ENCODE measurements at regions not wholly inside any gene's neighbourhood (a gene's known extent, or its start where the extent isn't known, plus 50 kb on each side); places are given as distances from the start of the nearest gene placed in this dataset.

GRCh38 chr9:18256568-18256967 lies 217.4 kb upstream of the ADAMTSL1 start:
- Histone ChIP-seq H3K9me3 (ENCODE audit: control insufficient read depth in 1 of 2, low read length in 2 of 2) (no peaks in the 10 kb centered on the region), H3K36me3 (ENCODE audit: control insufficient read depth in 1 of 2, insufficient read depth in 2 of 2, low read length in 2 of 2) (no peaks in the 10 kb centered on the region), H3K27me3 (ENCODE audit: low read depth, low read length) (no peaks in the 10 kb centered on the region), H3K4me1 (ENCODE audit: control insufficient read depth in 1 of 2, insufficient read depth in 2 of 2, low read length in 2 of 2) (peaks cover 0 to 3% of the 10 kb centered on the region in 2 donors), H3K4me3 (ENCODE audit: low read depth in 1 of 2, low read length in 2 of 2) (no peak overlapping the region), H3K27ac (ENCODE audit: low read length) (no peak overlapping the region)

- no peaks in the 10 kb centered on the region for H3K9me3 ChIP-seq (ENCODE audit: control insufficient read depth in 1 of 2, low read length in 2 of 2)
- H3K4me3 ChIP-seq (ENCODE audit: low read depth in 1 of 2, low read length in 2 of 2) = no peak overlapping the region
- no peaks in the 10 kb centered on the region for H3K36me3 ChIP-seq (ENCODE audit: control insufficient read depth in 1 of 2, insufficient read depth in 2 of 2, low read length in 2 of 2)
- H3K4me1 ChIP-seq (ENCODE audit: control insufficient read depth in 1 of 2, insufficient read depth in 2 of 2, low read length in 2 of 2) = no peaks in the 10 kb centered on the region
- no peaks in the 10 kb centered on the region for H3K27me3 ChIP-seq (ENCODE audit: low read depth, low read length)
- H3K27ac ChIP-seq (ENCODE audit: low read length) = no peak overlapping the region
These were observed 213.4 kb upstream of the ADAMTSL1 start for GRCh38 chr9:18260521-18260920.

GRCh38 chr9:18261181-18261580 lies 212.8 kb upstream of the ADAMTSL1 start:
- Histone ChIP-seq H3K4me1 (ENCODE audit: control insufficient read depth in 1 of 2, insufficient read depth in 2 of 2, low read length in 2 of 2) (no peaks in the 10 kb centered on the region), H3K4me3 (ENCODE audit: low read depth in 1 of 2, low read length in 2 of 2) (no peak overlapping the region), H3K27me3 (ENCODE audit: low read depth, low read length) (no peaks in the 10 kb centered on the region), H3K36me3 (ENCODE audit: control insufficient read depth in 1 of 2, insufficient read depth in 2 of 2, low read length in 2 of 2) (no peaks in the 10 kb centered on the region), H3K27ac (ENCODE audit: low read length) (no peak overlapping the region), H3K9me3 (ENCODE audit: control insufficient read depth in 1 of 2, low read length in 2 of 2) (no peaks in the 10 kb centered on the region)

GRCh38 chr9:18263377-18263776 lies 210.6 kb upstream of the ADAMTSL1 start:
- no peak overlapping the region for H3K27ac ChIP-seq (ENCODE audit: low read length)
- H3K9me3 ChIP-seq (ENCODE audit: control insufficient read depth in 1 of 2, low read length in 2 of 2) = no peaks in the 10 kb centered on the region
- no peaks in the 10 kb centered on the region for H3K36me3 ChIP-seq (ENCODE audit: control insufficient read depth in 1 of 2, insufficient read depth in 2 of 2, low read length in 2 of 2)
- no peak overlapping the region for H3K4me3 ChIP-seq (ENCODE audit: low read depth in 1 of 2, low read length in 2 of 2)
- H3K4me1 ChIP-seq (ENCODE audit: control insufficient read depth in 1 of 2, insufficient read depth in 2 of 2, low read length in 2 of 2) = no peaks in the 10 kb centered on the region
- no peaks in the 10 kb centered on the region for H3K27me3 ChIP-seq (ENCODE audit: low read depth, low read length)

- Histone ChIP-seq H3K36me3 (ENCODE audit: control insufficient read depth in 1 of 2, insufficient read depth in 2 of 2, low read length in 2 of 2) (no peaks in the 10 kb centered on the region), H3K4me3 (ENCODE audit: low read depth in 1 of 2, low read length in 2 of 2) (no peak overlapping the region), H3K4me1 (ENCODE audit: control insufficient read depth in 1 of 2, insufficient read depth in 2 of 2, low read length in 2 of 2) (no peaks in the 10 kb centered on the region), H3K27me3 (ENCODE audit: low read depth, low read length) (no peaks in the 10 kb centered on the region), H3K27ac (ENCODE audit: low read length) (no peak overlapping the region), H3K9me3 (ENCODE audit: control insufficient read depth in 1 of 2, low read length in 2 of 2) (no peaks in the 10 kb centered on the region)
These were observed 205.6 kb upstream of the ADAMTSL1 start for GRCh38 chr9:18268381-18268780.

- Histone ChIP-seq H3K4me3 (ENCODE audit: low read depth in 1 of 2, low read length in 2 of 2) (no peak overlapping the region), H3K27me3 (ENCODE audit: low read depth, low read length) (no peaks in the 10 kb centered on the region), H3K4me1 (ENCODE audit: control insufficient read depth in 1 of 2, insufficient read depth in 2 of 2, low read length in 2 of 2) (peaks cover 0 to 1% of the 10 kb centered on the region in 2 donors), H3K27ac (ENCODE audit: low read length) (no peak overlapping the region), H3K9me3 (ENCODE audit: control insufficient read depth in 1 of 2, low read length in 2 of 2) (no peaks in the 10 kb centered on the region), H3K36me3 (ENCODE audit: control insufficient read depth in 1 of 2, insufficient read depth in 2 of 2, low read length in 2 of 2) (no peaks in the 10 kb centered on the region)
These were observed 204.4 kb upstream of the ADAMTSL1 start for GRCh38 chr9:18269561-18269960.

GRCh38 chr9:18274693-18275092 lies 199.3 kb upstream of the ADAMTSL1 start:
- Histone ChIP-seq H3K27me3 (ENCODE audit: low read depth, low read length) (no peaks in the 10 kb centered on the region), H3K4me1 (ENCODE audit: control insufficient read depth in 1 of 2, insufficient read depth in 2 of 2, low read length in 2 of 2) (peaks cover 0 to 5% of the 10 kb centered on the region in 2 donors), H3K4me3 (ENCODE audit: low read depth in 1 of 2, low read length in 2 of 2) (no peak overlapping the region), H3K36me3 (ENCODE audit: control insufficient read depth in 1 of 2, insufficient read depth in 2 of 2, low read length in 2 of 2) (no peaks in the 10 kb centered on the region), H3K27ac (ENCODE audit: low read length) (no peak overlapping the region), H3K9me3 (ENCODE audit: control insufficient read depth in 1 of 2, low read length in 2 of 2) (peaks cover 4 to 5% of the 10 kb centered on the region in 2 donors)

GRCh38 chr9:18275313-18275990 lies 198.5 kb upstream of the ADAMTSL1 start:
- no peaks in the 10 kb centered on the region for H3K27me3 ChIP-seq (ENCODE audit: low read depth, low read length)
- H3K9me3 ChIP-seq (ENCODE audit: control insufficient read depth in 1 of 2, low read length in 2 of 2) = peaks cover 4 to 5% of the 10 kb centered on the region in 2 donors
- no peaks in the 10 kb centered on the region for H3K36me3 ChIP-seq (ENCODE audit: control insufficient read depth in 1 of 2, insufficient read depth in 2 of 2, low read length in 2 of 2)
- no peak overlapping the region for H3K27ac ChIP-seq (ENCODE audit: low read length)
- H3K4me3 ChIP-seq (ENCODE audit: low read depth in 1 of 2, low read length in 2 of 2) = no peak overlapping the region
- peaks cover 0 to 5% of the 10 kb centered on the region in 2 donors for H3K4me1 ChIP-seq (ENCODE audit: control insufficient read depth in 1 of 2, insufficient read depth in 2 of 2, low read length in 2 of 2)

GRCh38 chr9:18281291-18281690 lies 192.7 kb upstream of the ADAMTSL1 start:
- Histone ChIP-seq H3K4me1 (ENCODE audit: control insufficient read depth in 1 of 2, insufficient read depth in 2 of 2, low read length in 2 of 2) (no peaks in the 10 kb centered on the region), H3K36me3 (ENCODE audit: control insufficient read depth in 1 of 2, insufficient read depth in 2 of 2, low read length in 2 of 2) (no peaks in the 10 kb centered on the region), H3K9me3 (ENCODE audit: control insufficient read depth in 1 of 2, low read length in 2 of 2) (peaks cover 3 to 5% of the 10 kb centered on the region in 2 donors), H3K27ac (ENCODE audit: low read length) (no peak overlapping the region), H3K4me3 (ENCODE audit: low read depth in 1 of 2, low read length in 2 of 2) (no peak overlapping the region), H3K27me3 (ENCODE audit: low read depth, low read length) (no peaks in the 10 kb centered on the region)

- Histone ChIP-seq H3K27me3 (ENCODE audit: low read depth, low read length) (no peaks in the 10 kb centered on the region), H3K4me3 (ENCODE audit: low read depth in 1 of 2, low read length in 2 of 2) (no peak overlapping the region), H3K27ac (ENCODE audit: low read length) (no peak overlapping the region), H3K4me1 (ENCODE audit: control insufficient read depth in 1 of 2, insufficient read depth in 2 of 2, low read length in 2 of 2) (peaks cover 0 to 7% of the 10 kb centered on the region in 2 donors), H3K36me3 (ENCODE audit: control insufficient read depth in 1 of 2, insufficient read depth in 2 of 2, low read length in 2 of 2) (no peaks in the 10 kb centered on the region), H3K9me3 (ENCODE audit: control insufficient read depth in 1 of 2, low read length in 2 of 2) (no peaks in the 10 kb centered on the region)
These were observed 179.7 kb upstream of the ADAMTSL1 start for GRCh38 chr9:18294229-18294628.

- no peaks in the 10 kb centered on the region for H3K27me3 ChIP-seq (ENCODE audit: low read depth, low read length)
- no peak overlapping the region for H3K27ac ChIP-seq (ENCODE audit: low read length)
- no peaks in the 10 kb centered on the region for H3K9me3 ChIP-seq (ENCODE audit: control insufficient read depth in 1 of 2, low read length in 2 of 2)
- H3K4me3 ChIP-seq (ENCODE audit: low read depth in 1 of 2, low read length in 2 of 2) = no peak overlapping the region
- H3K4me1 ChIP-seq (ENCODE audit: control insufficient read depth in 1 of 2, insufficient read depth in 2 of 2, low read length in 2 of 2) = peaks cover 0 to 7% of the 10 kb centered on the region in 2 donors
- H3K36me3 ChIP-seq (ENCODE audit: control insufficient read depth in 1 of 2, insufficient read depth in 2 of 2, low read length in 2 of 2) = no peaks in the 10 kb centered on the region
These were observed 177.3 kb upstream of the ADAMTSL1 start for GRCh38 chr9:18296702-18297055.

Data from muscle layer of duodenum (tissue), 2 donors.